Tibial artery (tissue), 4 donors: ENCODE measurements at regions not wholly inside any gene's neighbourhood (a gene's known extent, or its start where the extent isn't known, plus 50 kb on each side); places are given as distances from the start of the nearest gene placed in this dataset.

Experiments used
- DNase-seq, 2 donors: peaks; one replicate each; pipeline ENCODE4 v3.0.0-alpha.2; 2019
- H3K27ac ChIP-seq, 2 donors: fragments of 200-600 bp; sonication (generic) in 1 of 2; 1 replicate in 1 of 2; 2 replicates in 1 of 2; pipeline ENCODE4 v1.5.1; 2018 to 2019; ENCODE audit warnings: mild to moderate bottlenecking in 1 of 2
- H3K27me3 ChIP-seq, 2 donors: fragments of 200-600 bp; sonication (generic) in 1 of 2; one replicate each; pipeline versions ENCODE4 v1.5.1 to v1.6.0; 2016 to 2019
- H3K36me3 ChIP-seq, 3 donors: fragments of 200-600 bp; sonication (generic) in 2 of 3; one replicate each; pipeline ENCODE4 v1.5.1; 2016 to 2019; ENCODE audit warnings: mild to moderate bottlenecking in 2 of 3
- H3K4me1 ChIP-seq, 4 donors: fragments of 200-600 bp; sonication (generic) in 2 of 4; 1 replicate in 3 of 4; 2 replicates in 1 of 4; pipeline ENCODE4 v1.5.1; 2016 to 2019
- H3K4me3 ChIP-seq, 2 donors: fragments of 200-600 bp; sonication (generic) in 1 of 2; 1 replicate in 1 of 2; 2 replicates in 1 of 2; pipeline ENCODE4 v1.5.1; 2018 to 2019; ENCODE audit warnings: mild to moderate bottlenecking in 2 of 2
- H3K9me3 ChIP-seq, 3 donors: fragments of 200-600 bp; sonication (generic) in 1 of 3; one replicate each; pipeline ENCODE4 v1.5.1; 2016 to 2019
- intact Hi-C: fragments of 100-400 bp; cut with DNase I; formaldehyde crosslinking; loops from one replicate; pipeline ENCODE4 v1.15.0; 2023; ENCODE audit warnings: low total_unique reads
- TF ChIP-seq, protein P1 (sequence below), 2 experiments: fragments of 200-600 bp in 1 of 2; fragments of 450-650 bp in 1 of 2; IDR thresholded peaks; one replicate each; pipeline ENCODE4 v1.5.1; 2017 to 2019; ENCODE audit warnings: antibody characterized with exemption in 2 of 2, mild to moderate bottlenecking in 1 of 2, moderate library complexity in 1 of 2

DNA sequence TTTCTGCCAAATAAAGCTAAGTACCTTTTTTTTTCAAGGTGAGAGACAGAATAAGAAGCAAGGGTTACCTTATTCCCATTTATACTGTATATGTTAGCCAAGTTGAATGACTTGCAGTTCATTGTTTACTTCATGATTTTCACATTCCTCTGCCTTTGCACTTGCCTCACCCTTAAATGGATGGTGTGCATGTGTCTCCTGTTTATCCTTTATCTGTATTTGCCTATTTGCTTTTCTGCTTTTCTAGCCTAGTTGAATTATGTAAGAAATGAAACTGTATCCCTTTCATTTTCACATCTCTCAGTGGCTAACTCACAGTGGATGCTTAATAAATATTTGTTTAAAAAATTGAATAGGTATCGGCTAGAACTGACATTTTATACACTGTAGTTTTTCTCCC lies 200.8 kb upstream of the ST8SIA4 start:
- TF ChIP-seq, protein P1, sequence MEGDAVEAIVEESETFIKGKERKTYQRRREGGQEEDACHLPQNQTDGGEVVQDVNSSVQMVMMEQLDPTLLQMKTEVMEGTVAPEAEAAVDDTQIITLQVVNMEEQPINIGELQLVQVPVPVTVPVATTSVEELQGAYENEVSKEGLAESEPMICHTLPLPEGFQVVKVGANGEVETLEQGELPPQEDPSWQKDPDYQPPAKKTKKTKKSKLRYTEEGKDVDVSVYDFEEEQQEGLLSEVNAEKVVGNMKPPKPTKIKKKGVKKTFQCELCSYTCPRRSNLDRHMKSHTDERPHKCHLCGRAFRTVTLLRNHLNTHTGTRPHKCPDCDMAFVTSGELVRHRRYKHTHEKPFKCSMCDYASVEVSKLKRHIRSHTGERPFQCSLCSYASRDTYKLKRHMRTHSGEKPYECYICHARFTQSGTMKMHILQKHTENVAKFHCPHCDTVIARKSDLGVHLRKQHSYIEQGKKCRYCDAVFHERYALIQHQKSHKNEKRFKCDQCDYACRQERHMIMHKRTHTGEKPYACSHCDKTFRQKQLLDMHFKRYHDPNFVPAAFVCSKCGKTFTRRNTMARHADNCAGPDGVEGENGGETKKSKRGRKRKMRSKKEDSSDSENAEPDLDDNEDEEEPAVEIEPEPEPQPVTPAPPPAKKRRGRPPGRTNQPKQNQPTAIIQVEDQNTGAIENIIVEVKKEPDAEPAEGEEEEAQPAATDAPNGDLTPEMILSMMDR (IDR thresholded peaks at IDR 0.05) = no peak
- no peak overlapping the region for H3K4me3 ChIP-seq
- H3K27ac ChIP-seq = no peak overlapping the region
- H3K27me3 ChIP-seq = no peaks in the 10 kb centered on the region
- H3K4me1 ChIP-seq = no peaks in the 10 kb centered on the region
- intact Hi-C loops = no loop called here
- no peak for DNase-seq
- H3K36me3 ChIP-seq = no peaks in the 10 kb centered on the region
- H3K9me3 ChIP-seq = no peaks in the 10 kb centered on the region

DNA sequence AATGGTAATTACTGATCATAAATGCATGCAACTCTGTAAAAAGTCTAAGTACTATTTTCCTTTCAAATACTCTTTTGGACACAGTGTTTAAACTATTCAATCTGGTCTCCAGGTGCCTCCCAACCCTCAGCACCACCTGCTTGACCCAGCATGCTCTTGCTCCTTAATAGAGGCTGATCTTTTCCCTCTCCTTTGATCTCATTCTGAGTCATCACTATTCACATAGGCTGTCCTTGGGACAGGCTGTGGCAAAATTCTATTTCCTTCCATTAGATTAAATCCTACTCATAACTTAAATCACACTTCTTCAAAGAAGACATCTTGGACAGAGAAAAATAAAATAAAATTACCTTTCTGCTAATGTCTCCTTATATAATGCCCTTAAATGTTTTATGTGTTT lies 199.4 kb upstream of the ST8SIA4 start:
- no peaks in the 10 kb centered on the region for H3K36me3 ChIP-seq
- intact Hi-C loops = no loop called here

DNA sequence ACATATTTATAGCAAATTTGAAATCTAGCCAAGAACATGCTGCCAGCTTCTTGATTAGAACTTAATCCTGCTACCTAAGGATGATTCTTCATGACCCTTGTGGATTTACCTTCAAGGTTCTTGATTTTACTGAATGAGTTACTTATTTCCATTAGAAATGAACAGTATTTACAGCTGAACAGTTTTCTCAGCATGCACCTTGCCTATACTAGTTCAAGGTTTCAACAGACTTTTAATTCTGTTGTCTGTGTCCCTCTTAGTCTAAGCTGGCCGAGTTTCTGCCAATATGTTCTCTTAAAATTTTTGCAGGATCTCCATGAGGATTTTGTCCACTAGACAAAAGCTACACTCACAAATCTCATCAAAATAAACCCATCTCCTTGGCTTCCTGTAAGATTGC lies 188.8 kb upstream of the ST8SIA4 start:
- TF ChIP-seq, protein P1 (IDR thresholded peaks at IDR 0.05) = no peak
- H3K4me1 ChIP-seq = no peaks in the 10 kb centered on the region
- DNase-seq = no peak
- H3K36me3 ChIP-seq = no peaks in the 10 kb centered on the region
- no peak overlapping the region for H3K4me3 ChIP-seq
- intact Hi-C loops = no loop called here
- no peaks in the 10 kb centered on the region for H3K9me3 ChIP-seq
- H3K27me3 ChIP-seq = no peaks in the 10 kb centered on the region
- no peak overlapping the region for H3K27ac ChIP-seq

More for the DNA sequence above, 199.4 kb upstream of the ST8SIA4 start:
- no peak overlapping the region for H3K4me3 ChIP-seq
- DNase-seq = no peak
- no peak overlapping the region for H3K27ac ChIP-seq
- H3K27me3 ChIP-seq = no peaks in the 10 kb centered on the region
- H3K9me3 ChIP-seq = no peaks in the 10 kb centered on the region
- TF ChIP-seq, protein P1 (IDR thresholded peaks at IDR 0.05) = no peak
- no peaks in the 10 kb centered on the region for H3K4me1 ChIP-seq

DNA sequence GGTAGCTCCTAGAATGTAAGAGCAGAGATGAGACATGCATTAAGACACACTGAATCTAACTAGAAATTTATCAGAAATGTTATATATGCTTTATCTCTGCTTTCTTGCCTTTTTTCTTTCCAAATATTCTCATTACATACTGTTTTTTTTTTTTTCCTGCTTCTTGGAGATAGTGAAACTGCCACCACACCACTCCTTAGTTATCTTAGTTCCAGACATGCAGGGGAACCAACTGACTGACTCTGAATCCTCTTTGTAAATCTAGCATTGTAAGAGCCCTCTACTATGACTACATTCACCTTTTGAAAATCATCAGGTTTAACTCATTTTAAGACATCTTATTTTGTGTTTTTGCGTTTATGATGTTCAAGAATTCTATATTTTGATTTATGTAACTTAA lies 181.3 kb upstream of the ST8SIA4 start:
- H3K27ac ChIP-seq = no peak overlapping the region
- TF ChIP-seq, protein P1 (IDR thresholded peaks at IDR 0.05) = no peak
- no peaks in the 10 kb centered on the region for H3K27me3 ChIP-seq
- intact Hi-C loops = no loop called here
- H3K9me3 ChIP-seq = no peaks in the 10 kb centered on the region
- H3K4me3 ChIP-seq = no peak overlapping the region
- H3K36me3 ChIP-seq = no peaks in the 10 kb centered on the region
- DNase-seq = no peak
- no peaks in the 10 kb centered on the region for H3K4me1 ChIP-seq

DNA sequence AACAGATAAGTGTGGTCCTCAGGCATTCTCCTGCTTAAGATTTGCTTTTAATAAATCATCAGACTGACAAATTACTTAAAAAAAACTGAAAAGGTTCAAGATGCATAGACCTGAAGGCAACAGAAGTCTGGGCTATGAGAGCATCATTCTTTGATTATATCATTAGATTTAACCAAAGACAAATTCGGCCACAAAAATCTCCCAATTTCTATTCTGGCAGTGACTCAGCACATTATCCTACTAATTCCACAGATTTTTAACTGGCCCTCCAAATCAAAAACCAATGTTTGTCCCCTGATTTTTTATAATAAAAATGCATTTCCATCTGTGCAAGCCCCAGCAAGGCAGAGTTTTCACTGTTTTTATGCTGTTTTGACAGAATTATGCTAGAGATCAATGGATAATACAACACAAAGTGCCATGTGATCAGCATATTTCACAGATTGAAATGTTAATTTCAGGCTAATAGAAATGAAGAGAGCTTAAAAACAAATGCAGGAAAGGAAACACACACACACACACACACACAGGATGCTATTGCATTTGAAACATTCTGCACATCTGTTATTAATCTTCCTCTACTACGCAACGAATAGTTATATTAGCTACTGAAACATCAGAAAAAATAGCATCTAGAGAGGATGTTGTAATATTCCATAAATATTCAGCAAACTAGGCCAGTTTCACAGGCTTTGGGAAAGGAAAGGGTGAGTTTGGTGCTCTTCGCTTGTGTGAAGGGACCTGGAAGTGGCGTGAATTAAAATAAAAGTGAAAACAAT lies 177.6 kb upstream of the ST8SIA4 start:
- no peaks in the 10 kb centered on the region for H3K36me3 ChIP-seq
- intact Hi-C loops = no loop called here
- H3K4me3 ChIP-seq = no peak overlapping the region
- TF ChIP-seq, protein P1 (IDR thresholded peaks at IDR 0.05) = no peak
- H3K4me1 ChIP-seq = no peaks in the 10 kb centered on the region
- no peak overlapping the region for H3K27ac ChIP-seq
- no peaks in the 10 kb centered on the region for H3K9me3 ChIP-seq
- no peaks in the 10 kb centered on the region for H3K27me3 ChIP-seq
- no peak for DNase-seq
